HG02763 (cell line): ENCODE measurements at regions not wholly inside any gene's neighbourhood (a gene's known extent, or its start where the extent isn't known, plus 50 kb on each side); places are given as distances from the start of the nearest gene placed in this dataset.

Source experiments
- ATAC-seq: cut with Tn5 transposase; IDR thresholded peaks from one replicate; pipeline ENCODE4 v1.9.1; 2021; ENCODE audit warnings: mild to moderate bottlenecking, moderate library complexity; ENCODE audit not compliant: unreplicated experiment

- ATAC-seq, result no peak
Observed at GRCh38 chr14:38850664-38851063, 252.4 kb downstream of the SEC23A start.

GRCh38 chr14:38848243-38848935 is 254.6 kb downstream of the SEC23A start:
- no peak for ATAC-seq

GRCh38 chr14:38847161-38847560 is 255.9 kb downstream of the SEC23A start:
- no peak for ATAC-seq

GRCh38 chr14:38839694-38840365 is 263.2 kb downstream of the SEC23A start:
- no peak for ATAC-seq

GRCh38 chr14:38838979-38839323 is 264.1 kb downstream of the SEC23A start:
- no peak for ATAC-seq

GRCh38 chr14:38838049-38838978 is 264.7 kb downstream of the SEC23A start:
- no peak for ATAC-seq

- no peak for ATAC-seq
Observed at GRCh38 chr14:38837343-38838048, 265.5 kb downstream of the SEC23A start.

- no peak for ATAC-seq
Observed at GRCh38 chr14:38836539-38836938, 266.5 kb downstream of the SEC23A start.

GRCh38 chr14:38835874-38836273 is 267.2 kb downstream of the SEC23A start:
- no peak for ATAC-seq

- ATAC-seq, result no peak
Observed at GRCh38 chr14:38828183-38828827, 274.7 kb downstream of the SEC23A start.

GRCh38 chr14:38824706-38825105 is 278.3 kb downstream of the SEC23A start:
- ATAC-seq, result no peak

- no peak for ATAC-seq
Observed at GRCh38 chr14:38818555-38818954, 284.5 kb downstream of the SEC23A start.

GRCh38 chr14:38808734-38809455 is 294.1 kb downstream of the SEC23A start:
- no peak for ATAC-seq

GRCh38 chr14:38799671-38800070 is 303.4 kb downstream of the SEC23A start:
- no peak for ATAC-seq

- no peak for ATAC-seq
Observed at GRCh38 chr14:38794677-38795076, 308.4 kb downstream of the SEC23A start.

GRCh38 chr14:38791862-38792261 is 311.2 kb downstream of the SEC23A start:
- no peak for ATAC-seq

- ATAC-seq, result no peak
Observed at GRCh38 chr14:38790916-38791315, 312.1 kb downstream of the SEC23A start.

GRCh38 chr14:38789805-38790204 is 313.2 kb downstream of the SEC23A start:
- no peak for ATAC-seq

GRCh38 chr14:38788060-38788459 is 315.0 kb downstream of the SEC23A start:
- no peak for ATAC-seq

- no peak for ATAC-seq
Observed at GRCh38 chr14:38786921-38787320, 316.1 kb downstream of the SEC23A start.
